Stomach (tissue), 8 donors: ENCODE measurements at regions not wholly inside any gene's neighbourhood (a gene's known extent, or its start where the extent isn't known, plus 50 kb on each side); places are given as distances from the start of the nearest gene placed in this dataset.
A peak's percentile ranks its signal among the peaks of the same experiment; 100 is the strongest.

Source experiments
- DNase-seq, 2 donors: peaks; one replicate each; pipeline versions ENCODE4 v3.0.0 to v3.0.0-alpha.2; 2013 to 2019
- H3K27ac ChIP-seq, 5 donors: fragments of 200-600 bp in 4 of 5; sonication (generic) in 4 of 5; one replicate each; pipeline ENCODE4 v1.5.1; 2013 to 2019; ENCODE audit warnings: mild to moderate bottlenecking in 1 of 5, moderate library complexity in 1 of 5
- H3K27me3 ChIP-seq, 3 donors: fragments of 200-600 bp; sonication (generic); one replicate each; pipeline ENCODE4 v1.5.1; 2017 to 2019; ENCODE audit warnings: mixed run types in 1 of 3
- H3K36me3 ChIP-seq, 4 donors: fragments of 200-600 bp; sonication (generic); 1 replicate in 3 of 4; 2 replicates in 1 of 4; pipeline ENCODE4 v1.5.1; 2016 to 2019
- H3K4me1 ChIP-seq, 4 donors: fragments of 200-600 bp; sonication (generic); one replicate each; pipeline ENCODE4 v1.5.1; 2016 to 2019
- H3K4me3 ChIP-seq, 4 donors: fragments of 200-600 bp; sonication (generic) in 3 of 4; one replicate each; pipeline ENCODE4 v1.5.1; 2016 to 2019; ENCODE audit warnings: mild to moderate bottlenecking in 1 of 4
- H3K9me3 ChIP-seq, 4 donors: fragments of 200-600 bp; sonication (generic); one replicate each; pipeline ENCODE4 v1.5.1; 2016 to 2019
- EP300 ChIP-seq: sonication (generic); formaldehyde crosslinking; IDR thresholded peaks from one replicate; pipeline ENCODE4 v1.6.1; 2017; ENCODE audit warnings: antibody characterized with exemption
- POLR2A ChIP-seq, 4 donors: fragments of 450-650 bp; IDR thresholded peaks; one replicate each; pipeline ENCODE4 v1.6.1; 2016; ENCODE audit warnings: antibody characterized with exemption in 4 of 4, control low read depth in 2 of 4, mild to moderate bottlenecking in 1 of 4, moderate library complexity in 1 of 4
- POLR2AphosphoS5 ChIP-seq, 3 donors: sonication (generic); formaldehyde crosslinking; IDR thresholded peaks; one replicate each; pipeline ENCODE4 v1.6.1; 2016; ENCODE audit warnings: antibody characterized with exemption in 3 of 3
- WGBS, 5 donors: extraction: QIAGEN DNeasy Blood & Tissue Kit in 3 of 5; methylation state at CpG; one replicate each; pipeline versions ENCODE4 v1.1.5 to v1.1.7; 2013 to 2018; 5-methylcytosine and 5-hydroxymethylcytosine counted together
- intact Hi-C: fragments of 100-400 bp; cut with DNase I; formaldehyde crosslinking; loops from one replicate; pipeline ENCODE4 v1.15.1; 2023; ENCODE audit warnings: low total_unique reads
- TF ChIP-seq, protein P1 (sequence below), 7 experiments: fragments of 450-650 bp in 4 of 7; fragments of 200-600 bp in 3 of 7; sonication (generic) in 3 of 7; IDR thresholded peaks; one replicate each; pipeline ENCODE4 v1.5.1; 2016 to 2019; ENCODE audit warnings: antibody characterized with exemption in 7 of 7, control low read depth in 2 of 7, mild to moderate bottlenecking in 1 of 7
- donor health status: healthy with polysubstance abuse.
- donor health status: Bipolar disorder and iron deficiency.
- donor health status: healthy.

DNA sequence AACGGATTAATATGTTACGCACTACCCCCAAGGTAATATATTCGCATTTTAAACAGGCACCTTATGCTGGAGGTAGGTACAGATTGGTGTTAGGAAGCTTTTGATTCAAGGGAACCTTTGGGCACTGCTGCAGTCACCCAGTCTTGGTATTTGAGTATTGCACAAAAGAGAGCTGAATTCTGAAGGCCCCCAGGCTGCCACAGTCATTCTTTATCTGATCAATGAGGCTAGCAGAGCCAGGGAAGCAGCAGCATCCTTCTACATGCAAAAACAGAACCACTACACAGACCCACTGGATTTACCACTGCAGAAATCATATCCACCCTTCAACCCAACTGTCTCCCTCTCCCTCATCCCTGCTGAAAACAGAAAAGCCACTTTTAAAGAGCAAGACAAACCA lies 121.2 kb upstream of the GRIN3A start:
- no peak for TF ChIP-seq EP300
- TF ChIP-seq POLR2AphosphoS5 (IDR thresholded peaks at IDR 0.05): no peak
- TF ChIP-seq POLR2A (IDR thresholded peaks at IDR 0.05): no peak
- TF ChIP-seq, protein P1, sequence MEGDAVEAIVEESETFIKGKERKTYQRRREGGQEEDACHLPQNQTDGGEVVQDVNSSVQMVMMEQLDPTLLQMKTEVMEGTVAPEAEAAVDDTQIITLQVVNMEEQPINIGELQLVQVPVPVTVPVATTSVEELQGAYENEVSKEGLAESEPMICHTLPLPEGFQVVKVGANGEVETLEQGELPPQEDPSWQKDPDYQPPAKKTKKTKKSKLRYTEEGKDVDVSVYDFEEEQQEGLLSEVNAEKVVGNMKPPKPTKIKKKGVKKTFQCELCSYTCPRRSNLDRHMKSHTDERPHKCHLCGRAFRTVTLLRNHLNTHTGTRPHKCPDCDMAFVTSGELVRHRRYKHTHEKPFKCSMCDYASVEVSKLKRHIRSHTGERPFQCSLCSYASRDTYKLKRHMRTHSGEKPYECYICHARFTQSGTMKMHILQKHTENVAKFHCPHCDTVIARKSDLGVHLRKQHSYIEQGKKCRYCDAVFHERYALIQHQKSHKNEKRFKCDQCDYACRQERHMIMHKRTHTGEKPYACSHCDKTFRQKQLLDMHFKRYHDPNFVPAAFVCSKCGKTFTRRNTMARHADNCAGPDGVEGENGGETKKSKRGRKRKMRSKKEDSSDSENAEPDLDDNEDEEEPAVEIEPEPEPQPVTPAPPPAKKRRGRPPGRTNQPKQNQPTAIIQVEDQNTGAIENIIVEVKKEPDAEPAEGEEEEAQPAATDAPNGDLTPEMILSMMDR (IDR thresholded peaks at IDR 0.05): no peak
- Histone ChIP-seq H3K4me3 (no peak overlapping the region), H3K27ac (no peak overlapping the region), H3K9me3 (no peaks in the 10 kb centered on the region), H3K27me3 (no peaks in the 10 kb centered on the region), H3K4me1 (no peaks in the 10 kb centered on the region), H3K36me3 (no peaks in the 10 kb centered on the region)
- intact Hi-C loops: no loop called here
- no peak for DNase-seq
- 82 to 88% (median 85%) methylated on average over 3 of the region's 3 CpGs for WGBS, 5 donors

DNA sequence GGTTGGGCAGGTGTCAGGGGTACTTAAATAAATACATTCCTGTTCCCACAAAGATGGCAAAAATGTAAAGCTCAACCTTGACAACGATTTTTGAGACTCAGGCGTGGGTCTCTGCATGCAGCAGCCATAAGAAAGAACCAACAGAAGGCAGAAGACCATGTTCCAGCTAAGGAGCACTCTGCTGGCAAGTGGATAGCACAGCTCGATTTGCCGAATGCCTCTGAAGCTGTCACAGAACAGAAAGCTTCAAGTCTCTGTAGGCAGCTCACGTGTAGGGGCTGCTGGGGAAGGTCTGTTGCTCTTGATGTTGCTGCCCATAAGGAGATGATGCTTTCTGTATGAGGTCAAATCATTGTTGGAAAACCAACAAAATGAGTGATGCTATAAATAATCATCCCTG lies 119.6 kb upstream of the GRIN3A start:
- Histone ChIP-seq H3K9me3 (no peaks in the 10 kb centered on the region), H3K4me3 (no peak overlapping the region), H3K36me3 (no peaks in the 10 kb centered on the region), H3K4me1 (no peaks in the 10 kb centered on the region), H3K27ac (no peak overlapping the region), H3K27me3 (no peaks in the 10 kb centered on the region)
- no peak for TF ChIP-seq POLR2AphosphoS5 (IDR thresholded peaks at IDR 0.05)
- TF ChIP-seq, protein P1 (IDR thresholded peaks at IDR 0.05): no peak
- intact Hi-C loops: no loop called here
- DNase-seq: no peak
- WGBS, 5 donors: 45 to 69% (median 67%) methylated on average over 5 of the region's 5 CpGs

DNA sequence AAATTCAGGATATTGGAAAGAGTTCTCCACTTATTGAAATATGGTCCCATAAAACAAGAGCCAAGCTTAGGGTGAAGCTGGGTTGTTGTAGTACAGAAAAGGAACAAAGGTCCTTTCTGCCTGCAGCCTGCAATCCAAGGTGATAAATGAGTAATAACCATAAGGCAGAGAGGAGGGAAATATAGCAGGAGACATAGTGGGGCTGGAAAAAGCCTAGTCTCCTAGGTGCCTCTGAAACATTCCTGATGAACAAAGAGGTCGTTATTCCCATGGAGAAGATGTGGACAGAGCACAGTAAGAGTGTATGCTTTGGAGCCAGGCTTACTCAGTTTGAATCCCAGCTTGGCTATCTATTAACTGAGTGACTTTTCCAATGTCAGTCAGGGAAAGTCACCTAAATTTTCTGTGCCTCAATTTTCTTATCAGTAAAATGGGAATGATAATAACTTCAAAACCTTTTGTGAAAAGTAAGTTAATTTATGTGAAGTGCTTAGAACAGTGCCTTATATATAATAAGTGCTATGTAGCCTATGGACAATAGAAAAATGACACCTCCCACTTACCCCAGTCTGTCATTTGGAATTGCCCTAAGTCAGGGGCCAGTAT lies 110.8 kb upstream of the GRIN3A start:
- TF ChIP-seq POLR2AphosphoS5 (IDR thresholded peaks at IDR 0.05) (no peak), POLR2A (IDR thresholded peaks at IDR 0.05) (no peak), EP300 (no peak)
- TF ChIP-seq, protein P1 (IDR thresholded peaks at IDR 0.05): no peak
- no peaks in the 10 kb centered on the region for H3K9me3 ChIP-seq
- intact Hi-C loops: no loop called here
- DNase-seq: peak in 1 of 2 donors; percentile 20
- H3K4me3 ChIP-seq: no peak overlapping the region
- 21 to 39% (median 26%) methylated on average over 1 of the region's 1 CpG for WGBS, 5 donors
- H3K4me1 ChIP-seq: no peaks in the 10 kb centered on the region
- H3K36me3 ChIP-seq: no peaks in the 10 kb centered on the region
- H3K27me3 ChIP-seq: no peaks in the 10 kb centered on the region
- no peak overlapping the region for H3K27ac ChIP-seq

DNA sequence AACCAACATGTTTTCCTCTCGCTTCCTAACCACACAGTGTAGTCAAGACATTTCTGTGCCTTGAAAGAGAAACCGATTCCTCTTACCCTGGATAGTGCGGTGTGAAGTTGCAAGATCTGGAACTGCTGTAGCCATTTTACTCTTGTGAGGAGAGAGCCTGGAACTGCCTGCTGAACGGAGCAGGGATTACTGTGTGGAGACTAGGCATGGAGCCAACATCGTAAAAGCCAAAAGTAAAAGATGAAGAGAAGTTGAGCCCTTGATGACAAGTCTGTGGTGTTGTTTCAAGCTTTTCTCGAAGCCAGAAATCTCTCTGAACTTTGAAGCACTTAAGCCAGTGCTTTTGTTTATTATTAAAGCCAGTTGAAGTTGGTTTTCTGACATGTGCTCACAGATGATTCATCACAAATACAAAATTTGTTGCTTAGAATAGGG lies 110.1 kb upstream of the GRIN3A start:
- no peaks in the 10 kb centered on the region for H3K4me1 ChIP-seq
- H3K36me3 ChIP-seq: no peaks in the 10 kb centered on the region
- no peak overlapping the region for H3K27ac ChIP-seq
- no peaks in the 10 kb centered on the region for H3K9me3 ChIP-seq
- DNase-seq: peak in 1 of 2 donors; percentile 49
- no peak for TF ChIP-seq POLR2A (IDR thresholded peaks at IDR 0.05)
- no peak for TF ChIP-seq EP300
- TF ChIP-seq POLR2AphosphoS5 (IDR thresholded peaks at IDR 0.05): no peak
- TF ChIP-seq, protein P1 (IDR thresholded peaks at IDR 0.05): no peak
- H3K27me3 ChIP-seq: no peaks in the 10 kb centered on the region
- H3K4me3 ChIP-seq: no peak overlapping the region
- intact Hi-C loops: no loop called here
- WGBS, 5 donors: 53 to 72% (median 64%) methylated on average over 6 of the region's 6 CpGs
